ENCODE measurements at regions not wholly inside any gene's neighbourhood (a gene's known extent, or its start where the extent isn't known, plus 50 kb on each side); places are given as distances from the start of the nearest gene placed in this dataset.

- TF ChIP-seq YY2 (tag by site-specific recombination; IDR thresholded peaks at IDR 0.05) (no peak), ZNF596 (tag by site-specific recombination; IDR thresholded peaks at IDR 0.05) (no peak), TSHZ1 (tag by site-specific recombination; IDR thresholded peaks at IDR 0.05; ENCODE audit: borderline replicate concordance) (no peak), ZNF311 (tag by site-specific recombination; IDR thresholded peaks at IDR 0.05; ENCODE audit: borderline replicate concordance) (no peak), ZNF654 (tag by site-specific recombination; IDR thresholded peaks at IDR 0.05; ENCODE audit: low read depth) (no peak), KLF7 (tag by site-specific recombination; IDR thresholded peaks at IDR 0.05; ENCODE audit: borderline replicate concordance) (no peak), ZNF302 (tag by site-specific recombination; IDR thresholded peaks at IDR 0.05; ENCODE audit: low read depth) (no peak)
- TF ChIP-seq, protein P1, sequence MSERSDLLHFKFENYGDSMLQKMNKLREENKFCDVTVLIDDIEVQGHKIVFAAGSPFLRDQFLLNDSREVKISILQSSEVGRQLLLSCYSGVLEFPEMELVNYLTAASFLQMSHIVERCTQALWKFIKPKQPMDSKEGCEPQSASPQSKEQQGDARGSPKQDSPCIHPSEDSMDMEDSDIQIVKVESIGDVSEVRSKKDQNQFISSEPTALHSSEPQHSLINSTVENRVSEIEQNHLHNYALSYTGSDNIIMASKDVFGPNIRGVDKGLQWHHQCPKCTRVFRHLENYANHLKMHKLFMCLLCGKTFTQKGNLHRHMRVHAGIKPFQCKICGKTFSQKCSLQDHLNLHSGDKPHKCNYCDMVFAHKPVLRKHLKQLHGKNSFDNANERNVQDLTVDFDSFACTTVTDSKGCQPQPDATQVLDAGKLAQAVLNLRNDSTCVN (tag by site-specific recombination; optimal IDR thresholded peaks at IDR 0.05) = no peak
Measured at GRCh38 chr16:50458667-50459495, 89.3 kb upstream of the NKD1 start (continued).

- Histone ChIP-seq H3K27ac (ENCODE audit: extremely low read depth, low read depth, low read length) (no peak overlapping the region), H3K36me3 (ENCODE audit: control insufficient read depth in 2 of 2, insufficient read depth in 1 of 2, low read length in 2 of 2) (no peaks in the 10 kb centered on the region), H3K4me1 (ENCODE audit: control insufficient read depth, insufficient read depth, low read length) (no peaks in the 10 kb centered on the region), H3K9me3 (ENCODE audit: control insufficient read depth, insufficient read depth, low read depth, low read length) (no peaks in the 10 kb centered on the region), H3K4me3 (ENCODE audit: low read depth, low read length) (no peak overlapping the region)
- ChIA-PET CTCF (interaction anchor here (0.7 kb wide), 1 partner anchor 49 kb away, joined by 3 read pairs; no protein-coding TSS in a partner anchor), POLR2A (no interaction called here)
- TF ChIP-seq ZNF140 (tag by site-specific recombination; IDR thresholded peaks at IDR 0.05) = no peak
- TF ChIP-seq ZFHX2 (tag by site-specific recombination; conservative IDR thresholded peaks at IDR 0.05) = no peak
- no peak for TF ChIP-seq ZNF391 (tag by site-specific recombination; IDR thresholded peaks at IDR 0.05; ENCODE audit: borderline replicate concordance, low read depth)
- TF ChIP-seq REPIN1 (tag by site-specific recombination; IDR thresholded peaks at IDR 0.05; ENCODE audit: low read depth) = no peak
- no peak for TF ChIP-seq OVOL3 (tag by site-specific recombination; IDR thresholded peaks at IDR 0.05)
- TF ChIP-seq ZNF473 (tag by site-specific recombination; IDR thresholded peaks at IDR 0.05) = no peak
- no peak for TF ChIP-seq ELK4 (IDR thresholded peaks at IDR 0.05; ENCODE audit: borderline replicate concordance, low read depth, low read length)
- TF ChIP-seq ZNF274 (IDR thresholded peaks at IDR 0.05; ENCODE audit: low read length) = no peak
- TF ChIP-seq ZNF274 (tag by site-specific recombination; IDR thresholded peaks at IDR 0.05; ENCODE audit: borderline replicate concordance) = no peak
- no peak for TF ChIP-seq ZNF610 (tag by site-specific recombination; IDR thresholded peaks at IDR 0.05; ENCODE audit: borderline replicate concordance)
- no peak for TF ChIP-seq HOXD13 (CRISPR knock-in tag; IDR thresholded peaks at IDR 0.05; ENCODE audit: borderline replicate concordance)
- TF ChIP-seq ZNF398 (tag by site-specific recombination; IDR thresholded peaks at IDR 0.05) = no peak
- no peak for TF ChIP-seq ZSCAN4 (tag by site-specific recombination; IDR thresholded peaks at IDR 0.05)
- no peak for TF ChIP-seq GLI2 (tag by site-specific recombination; IDR thresholded peaks at IDR 0.05; ENCODE audit: borderline replicate concordance, low read depth)
Measured at GRCh38 chr16:50457979-50458491, 89.2 kb upstream of the BRD7 start.

Measured in HEK293 (cell line).